ENCODE measurements at regions not wholly inside any gene's neighbourhood (a gene's known extent, or its start where the extent isn't known, plus 50 kb on each side); places are given as distances from the start of the nearest gene placed in this dataset.

DNA sequence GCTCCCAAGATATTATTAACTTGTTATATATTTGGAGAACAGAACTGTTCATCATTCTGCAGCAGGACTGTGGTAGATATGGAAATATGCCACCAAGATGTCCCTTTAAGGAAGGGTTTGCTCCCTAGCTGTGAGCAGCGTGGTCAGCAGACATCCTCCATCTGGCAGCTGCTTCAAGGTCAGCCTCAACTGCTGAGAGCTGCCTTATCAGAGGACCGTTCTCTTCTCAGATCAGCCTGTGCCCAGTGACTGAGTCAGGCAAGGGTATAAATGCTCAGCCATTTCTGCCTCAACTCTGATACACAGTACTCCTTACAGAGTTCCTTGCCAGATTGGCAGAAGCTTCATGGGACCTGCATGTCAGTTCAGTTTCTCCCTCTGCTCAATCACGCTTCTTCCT, 63.4 kb upstream of the MAGEB2 start:
- H3K36me3 Mint-ChIP-seq, result no peaks in the 10 kb centered on the region
- no peaks in the 10 kb centered on the region for H3K27me3 Mint-ChIP-seq (ENCODE audit: low read depth in 2 of 2)
- H3K27ac ChIP-seq (ENCODE audit: low read length), result no peak overlapping the region
- H3K9me3 Mint-ChIP-seq, result peaks cover 3% of the 10 kb centered on the region in 2 donors
- TF ChIP-seq, protein P1, sequence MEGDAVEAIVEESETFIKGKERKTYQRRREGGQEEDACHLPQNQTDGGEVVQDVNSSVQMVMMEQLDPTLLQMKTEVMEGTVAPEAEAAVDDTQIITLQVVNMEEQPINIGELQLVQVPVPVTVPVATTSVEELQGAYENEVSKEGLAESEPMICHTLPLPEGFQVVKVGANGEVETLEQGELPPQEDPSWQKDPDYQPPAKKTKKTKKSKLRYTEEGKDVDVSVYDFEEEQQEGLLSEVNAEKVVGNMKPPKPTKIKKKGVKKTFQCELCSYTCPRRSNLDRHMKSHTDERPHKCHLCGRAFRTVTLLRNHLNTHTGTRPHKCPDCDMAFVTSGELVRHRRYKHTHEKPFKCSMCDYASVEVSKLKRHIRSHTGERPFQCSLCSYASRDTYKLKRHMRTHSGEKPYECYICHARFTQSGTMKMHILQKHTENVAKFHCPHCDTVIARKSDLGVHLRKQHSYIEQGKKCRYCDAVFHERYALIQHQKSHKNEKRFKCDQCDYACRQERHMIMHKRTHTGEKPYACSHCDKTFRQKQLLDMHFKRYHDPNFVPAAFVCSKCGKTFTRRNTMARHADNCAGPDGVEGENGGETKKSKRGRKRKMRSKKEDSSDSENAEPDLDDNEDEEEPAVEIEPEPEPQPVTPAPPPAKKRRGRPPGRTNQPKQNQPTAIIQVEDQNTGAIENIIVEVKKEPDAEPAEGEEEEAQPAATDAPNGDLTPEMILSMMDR (IDR thresholded peaks at IDR 0.05), result no peak
- no peaks in the 10 kb centered on the region for H3K27me3 ChIP-seq (ENCODE audit: control insufficient read depth, insufficient read depth, low read length)
- ATAC-seq (no peak), DNase-seq (no peak)
- H3K4me3 Mint-ChIP-seq, result no peak overlapping the region
- H3K4me1 ChIP-seq (ENCODE audit: control insufficient read depth, insufficient read depth, low read length), result no peaks in the 10 kb centered on the region
- WGBS (ENCODE audit: insufficient coverage), result 70% methylated on average over 3 of the region's 3 CpGs
- no peak overlapping the region for H3K27ac Mint-ChIP-seq
- H3K9me3 ChIP-seq (ENCODE audit: control insufficient read depth, insufficient read depth, low read length), result no peaks in the 10 kb centered on the region
- H3K4me3 ChIP-seq (ENCODE audit: low read length), result no peak overlapping the region
- no peaks in the 10 kb centered on the region for H3K4me1 Mint-ChIP-seq
- no peaks in the 10 kb centered on the region for H3K36me3 ChIP-seq (ENCODE audit: control insufficient read depth, insufficient read depth, low read length)
- intact Hi-C loops (cut with micrococcal nuclease), result no loop called here

DNA sequence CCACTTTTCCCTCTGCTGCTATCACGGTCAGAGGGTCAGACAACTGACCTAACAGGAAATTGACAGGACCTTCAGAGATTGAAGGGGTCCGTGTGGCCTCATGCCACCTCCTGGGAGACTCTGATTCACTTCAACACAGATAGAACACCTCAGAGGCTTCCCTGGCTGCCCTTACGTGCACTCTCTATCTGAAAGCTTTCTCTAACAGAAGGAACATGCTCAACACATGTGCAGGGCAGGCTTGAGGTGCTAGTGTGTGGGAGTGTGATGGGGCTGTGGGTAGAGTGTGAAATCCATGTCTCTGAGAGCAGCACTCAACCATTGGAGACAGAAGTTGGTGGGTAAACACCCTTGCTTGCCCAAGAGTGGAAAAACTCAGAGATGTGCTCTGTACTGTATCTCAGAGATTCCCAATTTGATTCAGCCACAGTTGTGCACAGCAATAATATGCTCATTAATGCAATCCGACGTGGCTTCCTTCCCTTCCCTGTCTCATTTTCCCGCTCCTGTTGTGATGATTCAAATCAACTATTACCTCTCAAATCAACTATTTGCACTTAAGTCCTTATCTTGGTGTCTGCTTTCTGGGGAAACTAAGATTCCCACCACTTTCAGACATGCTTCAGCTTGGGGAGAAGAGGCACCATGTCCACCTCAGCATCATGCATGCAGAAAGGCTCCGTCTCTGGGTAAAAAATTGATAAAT, 62.0 kb upstream of the MAGEB2 start:
- Histone ChIP-seq H3K27me3 (ENCODE audit: control insufficient read depth, insufficient read depth, low read length) (no peaks in the 10 kb centered on the region), H3K4me1 (ENCODE audit: control insufficient read depth, insufficient read depth, low read length) (no peaks in the 10 kb centered on the region), H3K9me3 (ENCODE audit: control insufficient read depth, insufficient read depth, low read length) (no peaks in the 10 kb centered on the region), H3K4me3 (ENCODE audit: low read length) (no peak overlapping the region), H3K27ac (ENCODE audit: low read length) (no peak overlapping the region), H3K36me3 (ENCODE audit: control insufficient read depth, insufficient read depth, low read length) (no peaks in the 10 kb centered on the region)
- Mint-ChIP-seq H3K4me1 (no peaks in the 10 kb centered on the region), H3K9me3 (peaks cover 0 to 3% of the 10 kb centered on the region in 2 donors), H3K36me3 (no peaks in the 10 kb centered on the region), H3K27ac (no peak overlapping the region), H3K27me3 (ENCODE audit: low read depth in 2 of 2) (no peaks in the 10 kb centered on the region), H3K4me3 (no peak overlapping the region)
- TF ChIP-seq, protein P1 (IDR thresholded peaks at IDR 0.05), result no peak
- ATAC-seq (no peak), DNase-seq (no peak)
- intact Hi-C loops (cut with micrococcal nuclease), result no loop called here
- 78% methylated on average over 6 of the region's 7 CpGs for WGBS (ENCODE audit: insufficient coverage)

DNA sequence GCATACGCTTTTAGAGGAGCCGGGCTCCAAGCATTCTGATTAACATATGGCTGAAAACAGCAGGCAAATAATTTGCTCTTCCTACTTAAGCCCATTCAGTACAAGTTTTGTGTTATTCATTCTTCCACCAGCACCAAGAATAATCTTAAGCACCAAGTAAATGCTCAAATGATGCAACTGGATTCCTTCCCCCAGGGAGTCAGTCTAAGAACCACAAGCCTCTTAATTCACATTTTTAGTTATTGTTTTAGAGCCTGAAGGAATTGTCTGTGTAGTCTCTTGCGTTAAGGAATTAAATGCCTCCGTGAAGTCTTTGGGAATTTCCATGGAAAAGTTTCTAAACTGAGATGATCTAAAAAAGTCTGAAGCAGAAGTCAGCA, 61.5 kb upstream of the MAGEB2 start:
- Histone ChIP-seq H3K36me3 (ENCODE audit: control insufficient read depth, insufficient read depth, low read length) (no peaks in the 10 kb centered on the region), H3K27ac (ENCODE audit: low read length) (no peak overlapping the region), H3K4me3 (ENCODE audit: low read length) (no peak overlapping the region), H3K9me3 (ENCODE audit: control insufficient read depth, insufficient read depth, low read length) (no peaks in the 10 kb centered on the region), H3K4me1 (ENCODE audit: control insufficient read depth, insufficient read depth, low read length) (no peaks in the 10 kb centered on the region), H3K27me3 (ENCODE audit: control insufficient read depth, insufficient read depth, low read length) (no peaks in the 10 kb centered on the region)
- intact Hi-C loops (cut with micrococcal nuclease), result no loop called here
- DNase-seq (no peak), ATAC-seq (no peak)
- Mint-ChIP-seq H3K36me3 (no peaks in the 10 kb centered on the region), H3K27me3 (ENCODE audit: low read depth in 2 of 2) (no peaks in the 10 kb centered on the region), H3K27ac (no peak overlapping the region), H3K4me1 (no peaks in the 10 kb centered on the region), H3K4me3 (no peak overlapping the region), H3K9me3 (peaks cover 0 to 3% of the 10 kb centered on the region in 2 donors)
- 98% methylated on average over 4 of the region's 4 CpGs for WGBS (ENCODE audit: insufficient coverage)
- TF ChIP-seq, protein P1 (IDR thresholded peaks at IDR 0.05), result no peak

DNA sequence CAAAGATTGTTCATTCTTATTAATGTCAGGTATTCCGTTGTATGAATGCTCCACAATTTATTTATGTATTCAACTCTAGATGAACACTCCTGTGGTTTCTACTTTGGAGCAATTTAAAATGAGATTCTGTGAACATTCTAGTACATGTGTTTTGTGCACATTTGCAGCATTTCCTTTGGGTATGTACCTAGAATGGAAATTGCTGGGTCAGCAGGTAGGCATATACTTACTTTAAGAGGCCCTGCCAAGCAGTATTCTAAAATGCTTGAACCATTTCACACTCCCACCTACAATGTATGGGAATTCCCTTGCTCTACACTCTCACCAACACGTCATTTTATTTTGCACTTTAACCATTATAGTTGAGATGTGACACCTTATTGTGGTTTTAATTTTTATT, 59.4 kb upstream of the MAGEB2 start:
- Histone ChIP-seq H3K4me1 (ENCODE audit: control insufficient read depth, insufficient read depth, low read length) (no peaks in the 10 kb centered on the region), H3K36me3 (ENCODE audit: control insufficient read depth, insufficient read depth, low read length) (no peaks in the 10 kb centered on the region), H3K27me3 (ENCODE audit: control insufficient read depth, insufficient read depth, low read length) (no peaks in the 10 kb centered on the region), H3K4me3 (ENCODE audit: low read length) (no peak overlapping the region), H3K9me3 (ENCODE audit: control insufficient read depth, insufficient read depth, low read length) (no peaks in the 10 kb centered on the region), H3K27ac (ENCODE audit: low read length) (no peak overlapping the region)
- ATAC-seq (no peak), DNase-seq (no peak)
- no CpG with 5 or more reads among the region's 2 CpGs for WGBS (ENCODE audit: insufficient coverage)
- Mint-ChIP-seq H3K9me3 (peaks cover 0 to 5% of the 10 kb centered on the region in 2 donors), H3K36me3 (no peaks in the 10 kb centered on the region), H3K27me3 (ENCODE audit: low read depth in 2 of 2) (no peaks in the 10 kb centered on the region), H3K27ac (no peak overlapping the region), H3K4me1 (no peaks in the 10 kb centered on the region), H3K4me3 (no peak overlapping the region)
- intact Hi-C loops (cut with micrococcal nuclease), result no loop called here
- TF ChIP-seq, protein P1 (IDR thresholded peaks at IDR 0.05), result no peak
